ENCODE measurements at regions not wholly inside any gene's neighbourhood (a gene's known extent, or its start where the extent isn't known, plus 50 kb on each side); places are given as distances from the start of the nearest gene placed in this dataset.

GRCh38 chr5:161190086-161190485 is 338.1 kb upstream of the ATP10B start (continued):
- TF ChIP-seq IRF3 (IDR thresholded peaks at IDR 0.05; ENCODE audit: low read depth, low read length) (no peak), FOXJ3 (CRISPR knock-in tag; IDR thresholded peaks at IDR 0.05) (no peak), TCF12 (IDR thresholded peaks at IDR 0.05) (no peak)

- Histone ChIP-seq H3K79me2 (ENCODE audit: insufficient read depth) (no peaks in the 10 kb centered on the region), H3K9me2 (no peaks in the 10 kb centered on the region), H4K20me1 (ENCODE audit: insufficient read depth) (no peaks in the 10 kb centered on the region), H3K9ac (no peak overlapping the region), H3K4me3 (ENCODE audit: low read depth in 2 of 2, low read length in 1 of 2) (no peak overlapping the region), H3K27me3 (ENCODE audit: insufficient read depth) (no peaks in the 10 kb centered on the region), H3F3A (replicated peaks; ENCODE audit: insufficient read depth) (no peaks in the 10 kb centered on the region), H3K9me3 (no peaks in the 10 kb centered on the region), H3K4me2 (no peak overlapping the region), H2AFZ (ENCODE audit: low read depth) (no peak overlapping the region), H3K27ac (ENCODE audit: low read depth in 2 of 2, low read length in 1 of 2) (no peak overlapping the region), H3K36me3 (replicated peaks in 1 of 2; ENCODE audit: control insufficient read depth in 1 of 2, insufficient read depth in 2 of 2, low read length in 1 of 2) (no peaks in the 10 kb centered on the region), H3K4me1 (ENCODE audit: control insufficient read depth in 1 of 2, insufficient read depth in 2 of 2, low read depth in 1 of 2, low read length in 1 of 2) (no peaks in the 10 kb centered on the region)
- no peak for TF ChIP-seq SIN3A (IDR thresholded peaks at IDR 0.05; ENCODE audit: borderline replicate concordance, low read depth, low read length)
- TF ChIP-seq USF2 (IDR thresholded peaks at IDR 0.05; ENCODE audit: borderline replicate concordance, low read depth, low read length) = no peak
- TF ChIP-seq MAX (IDR thresholded peaks at IDR 0.05; ENCODE audit: low read depth) = no peak
- TF ChIP-seq SMC3 (IDR thresholded peaks at IDR 0.05; ENCODE audit: low read depth, low read length) = no peak
- TF ChIP-seq POLR2AphosphoS5 (IDR thresholded peaks at IDR 0.05; ENCODE audit: low read depth, low read length) = no peak
- no peak for TF ChIP-seq MEF2A (IDR thresholded peaks at IDR 0.05; ENCODE audit: borderline replicate concordance, low read depth)
- WGBS (ENCODE audit: low lambda C conversion rate) = 6% methylated on average over 1 of the region's 1 CpG
- DNase-seq = no peak
- ChIA-PET POLR2A (no interaction called here), CTCF (no interaction called here)
Observed at GRCh38 chr5:161189452-161189851, 337.4 kb upstream of the ATP10B start.

GRCh38 chr5:161183559-161183958 is 331.5 kb upstream of the ATP10B start:
- H3K27me3 ChIP-seq (ENCODE audit: insufficient read depth) = no peaks in the 10 kb centered on the region
- TF ChIP-seq TEAD4 (IDR thresholded peaks at IDR 0.05; ENCODE audit: borderline replicate concordance, insufficient read depth) = no peak
- H3K27ac ChIP-seq (ENCODE audit: low read depth in 2 of 2, low read length in 1 of 2) = no peak overlapping the region
- POLR2A ChIA-PET = no interaction called here
- H3K4me1 ChIP-seq (ENCODE audit: control insufficient read depth in 1 of 2, insufficient read depth in 2 of 2, low read depth in 1 of 2, low read length in 1 of 2) = no peaks in the 10 kb centered on the region
- CTCF ChIA-PET = no interaction called here
- no peaks in the 10 kb centered on the region for H3K36me3 ChIP-seq (replicated peaks in 1 of 2; ENCODE audit: control insufficient read depth in 1 of 2, insufficient read depth in 2 of 2, low read length in 1 of 2)
- H3K9me3 ChIP-seq = no peaks in the 10 kb centered on the region
- DNase-seq = no peak
- no peaks in the 10 kb centered on the region for H3K9me2 ChIP-seq
- H3K79me2 ChIP-seq (ENCODE audit: insufficient read depth) = no peaks in the 10 kb centered on the region
- no peaks in the 10 kb centered on the region for H4K20me1 ChIP-seq (ENCODE audit: insufficient read depth)
- H3K9ac ChIP-seq = no peak overlapping the region
- no peak overlapping the region for H3K4me3 ChIP-seq (ENCODE audit: low read depth in 2 of 2, low read length in 1 of 2)
- no peak overlapping the region for H3K4me2 ChIP-seq
- no peak overlapping the region for H2AFZ ChIP-seq (ENCODE audit: low read depth)
- H3F3A ChIP-seq (replicated peaks; ENCODE audit: insufficient read depth) = no peaks in the 10 kb centered on the region

Data from SK-N-SH (cell line).